Smooth muscle cell (in vitro differentiated cells): ENCODE measurements at regions not wholly inside any gene's neighbourhood (a gene's known extent, or its start where the extent isn't known, plus 50 kb on each side); places are given as distances from the start of the nearest gene placed in this dataset.

Experiments
- DNase-seq: peaks from one replicate; lab custom pipeline; 2025; ENCODE audit not compliant: unreplicated experiment; lab: John Stamatoyannopoulos, UW
- H2AFZ ChIP-seq: fragments of 200-600 bp; sonication (generic); 2 replicates; pipeline ENCODE4 v1.6.0; 2016; ENCODE audit warnings: antibody characterized with exemption, low read depth, mild to moderate bottlenecking
- H3F3A ChIP-seq: fragments of 200-600 bp; sonication (generic); 2 replicates; pipeline ENCODE4 v1.6.0; 2017; ENCODE audit warnings: antibody characterized with exemption, low read depth
- H3K27ac ChIP-seq: fragments of 200-600 bp; sonication (generic); 2 replicates; pipeline ENCODE4 v1.5.1; 2016; ENCODE audit warnings: low read depth, mild to moderate bottlenecking
- H3K27me3 ChIP-seq: fragments of 200-600 bp; sonication (generic); 2 replicates; pipeline ENCODE4 v1.6.1; 2016; ENCODE audit warnings: low read depth, mild to moderate bottlenecking
- H3K36me3 ChIP-seq: fragments of 200-600 bp; sonication (generic); 2 replicates; pipeline ENCODE4 v1.5.1; 2016; ENCODE audit warnings: low read depth
- H3K4me1 ChIP-seq: fragments of 200-600 bp; sonication (generic); 2 replicates; pipeline ENCODE4 v1.5.1; 2016; ENCODE audit warnings: low read depth
- H3K4me2 ChIP-seq: fragments of 200-600 bp; sonication (generic); 2 replicates; pipeline ENCODE4 v1.6.0; 2016; ENCODE audit warnings: mild to moderate bottlenecking
- H3K4me3 ChIP-seq: fragments of 200-600 bp; sonication (generic); 2 replicates; pipeline ENCODE4 v1.5.1; 2016; ENCODE audit warnings: mild to moderate bottlenecking
- H3K79me2 ChIP-seq: fragments of 200-600 bp; sonication (generic); 2 replicates; pipeline ENCODE4 v1.6.0; 2016; ENCODE audit warnings: low read depth, mild to moderate bottlenecking
- H3K9ac ChIP-seq: fragments of 200-600 bp; sonication (generic); 2 replicates; pipeline ENCODE4 v1.6.0; 2016; ENCODE audit warnings: low read depth
- H3K9me3 ChIP-seq: fragments of 200-600 bp; sonication (generic); replicated peaks from 2 replicates; pipeline ENCODE4 v1.5.1; 2016; ENCODE audit warnings: low read depth
- H4K20me1 ChIP-seq: fragments of 200-600 bp; sonication (generic); 2 replicates; pipeline ENCODE4 v1.6.0; 2016; ENCODE audit warnings: low read depth
- WGBS: methylation state at CpG from one replicate; pipeline ENCODE4 v1.1.7; 2016; ENCODE audit warnings: low lambda C conversion rate; 5-methylcytosine and 5-hydroxymethylcytosine counted together
- TF ChIP-seq, protein P1 (sequence below): fragments of 200-600 bp; sonication (generic); IDR thresholded peaks from 2 replicates; pipeline ENCODE4 v1.5.1; 2017; ENCODE audit warnings: borderline replicate concordance, mild to moderate bottlenecking, antibody characterized with exemption; ENCODE audit not compliant: insufficient read depth, poor library complexity, severe bottlenecking

DNA sequence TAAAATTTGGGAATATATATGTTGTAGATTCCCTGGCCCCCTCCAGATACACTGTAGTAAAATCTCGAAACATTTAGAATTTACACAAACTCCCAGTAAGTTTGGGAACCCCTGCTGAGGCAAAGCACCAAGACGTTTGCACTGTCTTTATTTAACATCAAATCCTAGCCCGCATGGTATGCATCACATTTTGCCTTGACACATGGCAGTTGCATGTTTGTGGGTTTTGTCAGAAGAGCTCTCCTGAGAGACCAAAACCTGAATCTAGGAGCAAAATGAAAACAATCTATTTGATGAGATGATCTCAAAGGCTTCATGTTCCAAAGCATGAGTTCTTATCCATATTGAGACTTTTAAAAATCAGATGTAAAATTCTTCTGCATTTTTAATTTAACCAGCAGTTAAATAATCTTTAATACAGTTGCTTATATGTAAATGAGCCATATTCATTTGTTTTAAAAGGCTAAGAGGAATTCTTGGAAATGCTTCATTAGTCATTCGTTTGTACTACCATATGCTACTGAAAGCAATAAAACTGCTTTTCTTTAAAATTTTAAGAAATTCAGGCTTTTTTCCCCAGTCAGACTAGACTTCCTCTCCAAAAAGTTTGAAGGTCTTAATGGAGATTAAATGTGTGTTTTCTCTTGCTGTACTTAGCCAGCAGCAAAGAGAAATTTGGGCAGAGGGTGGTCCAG is 105.2 kb upstream of the BOC start:
- H3K36me3 ChIP-seq, result no peaks in the 10 kb centered on the region
- no peaks in the 10 kb centered on the region for H3K9me3 ChIP-seq
- TF ChIP-seq, protein P1, sequence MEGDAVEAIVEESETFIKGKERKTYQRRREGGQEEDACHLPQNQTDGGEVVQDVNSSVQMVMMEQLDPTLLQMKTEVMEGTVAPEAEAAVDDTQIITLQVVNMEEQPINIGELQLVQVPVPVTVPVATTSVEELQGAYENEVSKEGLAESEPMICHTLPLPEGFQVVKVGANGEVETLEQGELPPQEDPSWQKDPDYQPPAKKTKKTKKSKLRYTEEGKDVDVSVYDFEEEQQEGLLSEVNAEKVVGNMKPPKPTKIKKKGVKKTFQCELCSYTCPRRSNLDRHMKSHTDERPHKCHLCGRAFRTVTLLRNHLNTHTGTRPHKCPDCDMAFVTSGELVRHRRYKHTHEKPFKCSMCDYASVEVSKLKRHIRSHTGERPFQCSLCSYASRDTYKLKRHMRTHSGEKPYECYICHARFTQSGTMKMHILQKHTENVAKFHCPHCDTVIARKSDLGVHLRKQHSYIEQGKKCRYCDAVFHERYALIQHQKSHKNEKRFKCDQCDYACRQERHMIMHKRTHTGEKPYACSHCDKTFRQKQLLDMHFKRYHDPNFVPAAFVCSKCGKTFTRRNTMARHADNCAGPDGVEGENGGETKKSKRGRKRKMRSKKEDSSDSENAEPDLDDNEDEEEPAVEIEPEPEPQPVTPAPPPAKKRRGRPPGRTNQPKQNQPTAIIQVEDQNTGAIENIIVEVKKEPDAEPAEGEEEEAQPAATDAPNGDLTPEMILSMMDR, result no peak
- no peak overlapping the region for H3K4me3 ChIP-seq
- no peak overlapping the region for H2AFZ ChIP-seq
- peak overlapping the region; percentile 31 for H3K4me2 ChIP-seq
- no peaks in the 10 kb centered on the region for H3K79me2 ChIP-seq
- peak overlapping the region; percentile 20 for H3K27ac ChIP-seq
- no peaks in the 10 kb centered on the region for H4K20me1 ChIP-seq
- no peaks in the 10 kb centered on the region for H3F3A ChIP-seq
- peaks cover 45% of the 10 kb centered on the region for H3K4me1 ChIP-seq
- 52% methylated on average over 4 of the region's 4 CpGs for WGBS
- H3K9ac ChIP-seq, result no peak overlapping the region
- no peak for DNase-seq
- H3K27me3 ChIP-seq, result no peaks in the 10 kb centered on the region

DNA sequence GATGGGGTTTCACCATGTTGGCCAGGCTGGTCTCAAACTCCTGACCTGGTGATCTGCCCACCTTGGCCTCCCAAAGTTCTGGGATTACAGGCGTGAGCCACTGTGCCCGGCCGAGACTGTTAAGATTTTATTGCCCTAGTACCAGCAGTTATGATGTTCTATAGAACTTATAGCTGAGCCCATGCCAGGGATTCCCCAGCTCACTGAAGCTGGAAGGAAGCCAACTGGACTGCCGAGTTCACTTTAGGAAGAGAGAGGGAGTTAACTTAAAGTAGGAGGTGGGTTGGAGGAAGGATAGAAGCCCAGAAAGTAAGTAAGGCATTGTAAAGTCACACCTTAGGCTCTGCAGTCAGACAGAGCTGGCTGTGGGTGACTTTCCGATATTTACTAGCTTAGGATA is 101.1 kb upstream of the BOC start:
- no peaks in the 10 kb centered on the region for H3F3A ChIP-seq
- TF ChIP-seq, protein P1, result no peak
- H3K4me2 ChIP-seq, result no peak overlapping the region
- no peaks in the 10 kb centered on the region for H3K79me2 ChIP-seq
- H3K27ac ChIP-seq, result no peak overlapping the region
- H3K9me3 ChIP-seq, result no peaks in the 10 kb centered on the region
- H2AFZ ChIP-seq, result no peak overlapping the region
- no peak for DNase-seq
- WGBS, result 55% methylated on average over 5 of the region's 5 CpGs
- H3K27me3 ChIP-seq, result no peaks in the 10 kb centered on the region
- H3K4me1 ChIP-seq, result peaks cover 28% of the 10 kb centered on the region
- H3K4me3 ChIP-seq, result no peak overlapping the region
- H4K20me1 ChIP-seq, result no peaks in the 10 kb centered on the region
- H3K36me3 ChIP-seq, result no peaks in the 10 kb centered on the region
- H3K9ac ChIP-seq, result no peak overlapping the region

DNA sequence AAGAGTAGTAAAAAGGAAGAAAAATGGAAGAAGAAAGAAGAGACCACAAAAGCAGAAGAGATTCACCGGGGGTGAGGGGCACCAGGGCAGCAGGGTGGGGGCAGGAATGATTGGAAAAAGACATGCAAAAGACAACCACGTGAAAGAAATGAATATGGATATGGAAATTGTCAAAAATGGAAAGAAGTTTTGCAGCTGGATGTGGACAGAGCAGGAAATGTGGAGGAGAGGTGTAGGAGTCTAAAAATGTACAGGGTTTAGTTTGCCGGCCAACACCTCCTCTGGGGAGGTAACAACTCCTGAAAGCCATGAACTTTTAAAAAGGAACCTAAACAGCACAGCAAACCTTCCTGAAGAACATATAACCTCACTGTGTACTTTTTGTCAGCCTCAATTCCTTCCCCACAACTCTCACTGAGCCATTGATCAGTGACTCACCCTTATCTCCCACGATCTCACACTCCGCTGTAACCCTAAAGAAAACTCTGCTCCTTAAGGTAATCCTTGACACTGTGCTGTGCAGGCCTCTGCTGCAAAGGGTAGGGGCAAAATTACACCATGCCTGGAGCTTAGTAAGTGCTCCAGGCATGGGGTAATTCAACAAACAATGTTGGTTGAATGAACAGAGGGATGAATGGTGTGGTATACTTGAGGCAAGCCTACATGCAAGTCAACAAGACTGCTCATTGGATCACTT is 100.2 kb upstream of the BOC start:
- peak overlapping the region; percentile 16 for H3K4me2 ChIP-seq
- no peak overlapping the region for H2AFZ ChIP-seq
- H3K4me1 ChIP-seq, result peaks cover 19% of the 10 kb centered on the region
- H3K9me3 ChIP-seq, result no peaks in the 10 kb centered on the region
- no peaks in the 10 kb centered on the region for H3K36me3 ChIP-seq
- no peaks in the 10 kb centered on the region for H3F3A ChIP-seq
- no peak overlapping the region for H3K4me3 ChIP-seq
- no peak overlapping the region for H3K9ac ChIP-seq
- H4K20me1 ChIP-seq, result no peaks in the 10 kb centered on the region
- TF ChIP-seq, protein P1, result no peak
- 30% methylated on average over 5 of the region's 5 CpGs for WGBS
- DNase-seq, result no peak
- no peaks in the 10 kb centered on the region for H3K79me2 ChIP-seq
- H3K27ac ChIP-seq, result peak overlapping the region; percentile 1
- H3K27me3 ChIP-seq, result no peaks in the 10 kb centered on the region

DNA sequence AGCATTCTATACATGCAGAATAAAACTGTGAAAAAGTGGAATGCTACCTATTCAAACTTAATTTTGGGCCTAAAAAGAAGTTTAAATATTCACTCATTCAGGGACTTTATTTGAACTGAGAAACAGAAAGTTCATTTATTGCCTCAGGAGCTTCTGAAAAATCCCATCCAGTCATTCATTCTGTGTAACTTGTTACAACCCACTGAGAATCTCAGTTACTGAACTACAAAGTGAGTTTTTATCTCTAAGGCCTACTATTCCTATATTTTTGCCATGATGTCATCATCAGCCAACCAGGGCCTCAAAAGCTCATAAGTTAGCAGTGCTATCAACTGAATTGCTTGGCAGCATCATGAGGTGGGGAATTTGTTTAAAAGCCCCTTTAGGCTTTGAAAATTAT is 98.0 kb upstream of the BOC start:
- H3F3A ChIP-seq, result peaks cover 7% of the 10 kb centered on the region
- H3K4me1 ChIP-seq, result peaks cover 18% of the 10 kb centered on the region
- H3K4me3 ChIP-seq, result no peak overlapping the region
- H3K27ac ChIP-seq, result no peak overlapping the region
- H3K4me2 ChIP-seq, result no peak overlapping the region
- no peak overlapping the region for H2AFZ ChIP-seq
- no peak overlapping the region for H3K9ac ChIP-seq
- no peak for DNase-seq
- no peaks in the 10 kb centered on the region for H3K9me3 ChIP-seq
- no peaks in the 10 kb centered on the region for H3K79me2 ChIP-seq
- H4K20me1 ChIP-seq, result no peaks in the 10 kb centered on the region
- TF ChIP-seq, protein P1, result no peak
- no peaks in the 10 kb centered on the region for H3K27me3 ChIP-seq
- H3K36me3 ChIP-seq, result no peaks in the 10 kb centered on the region
